Body of pancreas (tissue), 4 donors: ENCODE measurements at regions not wholly inside any gene's neighbourhood (a gene's known extent, or its start where the extent isn't known, plus 50 kb on each side); places are given as distances from the start of the nearest gene placed in this dataset.

Experiments
- CTCF ChIP-seq, 7 experiments: fragments of 450-650 bp in 4 of 7; fragments of 200-600 bp in 3 of 7; sonication (generic) in 3 of 7; IDR thresholded peaks; one replicate each; pipeline ENCODE4 v1.5.1; 2016 to 2019; ENCODE audit warnings: antibody characterized with exemption in 7 of 7
- POLR2A ChIP-seq, 3 donors: fragments of 450-650 bp; IDR thresholded peaks; one replicate each; pipeline ENCODE4 v1.6.1; 2016; ENCODE audit warnings: antibody characterized with exemption in 3 of 3, mild to moderate bottlenecking in 2 of 3

DNA sequence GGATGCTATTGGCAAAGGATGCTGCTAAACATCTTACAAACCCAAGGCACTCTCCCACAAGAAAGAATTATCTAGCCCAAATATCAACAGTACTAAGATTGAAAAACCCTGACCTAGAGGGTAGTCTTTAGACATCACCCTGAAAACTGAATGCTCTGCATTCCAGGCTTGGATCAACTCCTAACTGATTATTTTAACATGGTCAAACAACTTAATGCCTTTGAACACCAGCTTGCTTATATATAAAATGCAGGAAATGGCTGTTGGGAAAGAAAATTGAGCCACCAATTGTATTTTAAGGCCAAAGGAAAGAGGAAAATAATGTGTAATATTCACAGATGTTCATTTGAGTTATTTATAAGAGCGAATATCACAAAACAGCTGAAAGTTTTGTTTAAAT, 72.2 kb upstream of the C1orf87 start:
- TF ChIP-seq POLR2A (IDR thresholded peaks at IDR 0.05) (no peak), CTCF (IDR thresholded peaks at IDR 0.05) (no peak)
